Mesendoderm (in vitro differentiated cells): ENCODE measurements at regions not wholly inside any gene's neighbourhood (a gene's known extent, or its start where the extent isn't known, plus 50 kb on each side); places are given as distances from the start of the nearest gene placed in this dataset.

ENCODE experiments used
- DNase-seq: peaks from one replicate; pipeline ENCODE4 v3.0.0; 2013
- H2AK5ac ChIP-seq: 2 replicates; pipeline ENCODE4 v1.6.1; 2013; ENCODE audit warnings: low read length, inconsistent platforms
- H2BK120ac ChIP-seq: 2 replicates; pipeline ENCODE4 v1.6.1; 2013; ENCODE audit warnings: low read depth, mild to moderate bottlenecking, low read length, moderate library complexity, mixed read lengths
- H2BK15ac ChIP-seq: replicated peaks from 2 replicates; pipeline ENCODE4 v1.6.1; 2013; ENCODE audit warnings: low read depth, mild to moderate bottlenecking, moderate library complexity
- H2BK5ac ChIP-seq: 2 replicates; pipeline ENCODE4 v1.6.1; 2013; ENCODE audit warnings: low read length, inconsistent platforms
- H3K18ac ChIP-seq: 2 replicates; pipeline ENCODE4 v1.6.1; 2013; ENCODE audit warnings: mild to moderate bottlenecking, low read length, mixed read lengths
- H3K23ac ChIP-seq: one replicate; pipeline ENCODE4 v1.6.1; 2013; ENCODE audit warnings: low read length
- H3K27ac ChIP-seq: 2 replicates; pipeline ENCODE4 v1.5.1; 2013; ENCODE audit warnings: low read depth, mild to moderate bottlenecking, inconsistent platforms, low read length, moderate library complexity
- H3K27me3 ChIP-seq: 2 replicates; pipeline ENCODE4 v1.6.1; 2013; ENCODE audit warnings: low read length, control low read depth, mild to moderate bottlenecking, inconsistent platforms; ENCODE audit not compliant: insufficient read depth, poor library complexity
- H3K36me3 ChIP-seq: 2 replicates; pipeline ENCODE4 v1.6.1; 2013; ENCODE audit warnings: low read length, inconsistent platforms; ENCODE audit not compliant: control insufficient read depth, insufficient read depth
- H3K4ac ChIP-seq: one replicate; pipeline ENCODE4 v1.6.1; 2013; ENCODE audit warnings: low read depth, mild to moderate bottlenecking, low read length, moderate library complexity
- H3K4me1 ChIP-seq: 2 replicates; pipeline ENCODE4 v1.6.1; 2013; ENCODE audit warnings: low read depth, low read length, inconsistent platforms; ENCODE audit not compliant: control insufficient read depth
- H3K4me2 ChIP-seq: 2 replicates; pipeline ENCODE4 v1.6.1; 2013; ENCODE audit warnings: low read length
- H3K4me3 ChIP-seq: 2 replicates; pipeline ENCODE4 v1.5.1; 2013; ENCODE audit warnings: mild to moderate bottlenecking, low read length
- H3K56ac ChIP-seq: one replicate; pipeline ENCODE4 v1.6.1; 2013; ENCODE audit warnings: low read length
- H3K79me1 ChIP-seq: 2 replicates; pipeline ENCODE4 v1.6.1; 2013; ENCODE audit warnings: low read length, inconsistent platforms
- H3K79me2 ChIP-seq: 2 replicates; pipeline ENCODE4 v1.6.1; 2013; ENCODE audit warnings: mild to moderate bottlenecking, low read length; ENCODE audit not compliant: control insufficient read depth, insufficient read depth
- H3K9ac ChIP-seq: 2 replicates; pipeline ENCODE4 v1.6.1; 2013; ENCODE audit warnings: low read length, inconsistent platforms
- H4K5ac ChIP-seq: one replicate; pipeline ENCODE4 v1.6.1; 2013; ENCODE audit warnings: low read length
- H4K8ac ChIP-seq: one replicate; pipeline ENCODE4 v1.6.1; 2013; ENCODE audit warnings: low read depth, mild to moderate bottlenecking, control low read depth, low read length, moderate library complexity
- WGBS: extraction: QIAGEN DNeasy Blood & Tissue Kit; methylation state at CpG from one replicate; pipeline ENCODE4 v1.1.7; 2013; ENCODE audit warnings: low lambda C conversion rate, missing lambda C conversion rate; ENCODE audit not compliant: insufficient coverage; ENCODE audit errors: extremely low coverage; 5-methylcytosine and 5-hydroxymethylcytosine counted together

- Histone ChIP-seq H2BK15ac (no peak overlapping the region), H3K79me1 (no peaks in the 10 kb centered on the region), H3K56ac (no peak overlapping the region), H4K8ac (no peak overlapping the region), H2AK5ac (no peak overlapping the region), H3K36me3 (no peaks in the 10 kb centered on the region), H2BK120ac (no peak overlapping the region), H3K27me3 (no peaks in the 10 kb centered on the region), H3K4me1 (no peaks in the 10 kb centered on the region), H3K79me2 (no peaks in the 10 kb centered on the region), H3K4ac (no peak overlapping the region), H3K4me3 (no peak overlapping the region), H4K5ac (no peak overlapping the region), H3K18ac (no peak overlapping the region), H3K23ac (no peak overlapping the region), H3K4me2 (no peak overlapping the region), H2BK5ac (no peak overlapping the region), H3K27ac (no peak overlapping the region), H3K9ac (no peak overlapping the region)
- DNase-seq, result no peak
Measured at GRCh38 chr9:102032614-102033013, 294.2 kb upstream of the GRIN3A start.

DNA sequence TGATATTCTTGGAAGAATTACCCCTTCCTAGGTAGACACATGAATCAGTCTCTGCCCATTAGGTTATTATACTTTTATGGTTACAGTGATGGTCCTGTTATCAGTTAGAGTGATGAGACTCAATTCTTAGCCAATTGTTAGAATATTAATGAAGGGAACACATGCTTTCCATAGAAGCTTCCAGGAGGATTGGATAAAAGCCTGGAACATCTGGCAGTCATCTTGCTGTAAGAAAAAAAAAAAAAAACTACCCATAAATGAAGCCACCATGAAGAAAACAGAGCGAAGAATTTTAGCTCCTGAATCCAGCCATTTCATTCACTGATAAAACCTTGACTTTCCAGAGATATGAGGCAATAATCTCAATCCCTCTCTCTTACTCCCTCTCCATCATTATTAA lies 262.5 kb upstream of the GRIN3A start:
- no peak overlapping the region for H2BK5ac ChIP-seq
- no peak overlapping the region for H3K4me2 ChIP-seq
- no peaks in the 10 kb centered on the region for H3K79me1 ChIP-seq
- H2BK120ac ChIP-seq, result no peak overlapping the region
- no peaks in the 10 kb centered on the region for H3K79me2 ChIP-seq
- no peaks in the 10 kb centered on the region for H3K36me3 ChIP-seq
- no peak overlapping the region for H3K27ac ChIP-seq
- no peak for DNase-seq
- no peaks in the 10 kb centered on the region for H3K27me3 ChIP-seq
- no peak overlapping the region for H3K56ac ChIP-seq
- H3K18ac ChIP-seq, result no peak overlapping the region
- H3K23ac ChIP-seq, result no peak overlapping the region
- no CpG with 5 or more reads among the region's 1 CpG for WGBS
- no peak overlapping the region for H2BK15ac ChIP-seq
- H3K4me3 ChIP-seq, result no peak overlapping the region
- no peak overlapping the region for H4K8ac ChIP-seq
- no peak overlapping the region for H4K5ac ChIP-seq
- H2AK5ac ChIP-seq, result no peak overlapping the region
- H3K4ac ChIP-seq, result no peak overlapping the region
- no peak overlapping the region for H3K9ac ChIP-seq
- H3K4me1 ChIP-seq, result no peaks in the 10 kb centered on the region

DNA sequence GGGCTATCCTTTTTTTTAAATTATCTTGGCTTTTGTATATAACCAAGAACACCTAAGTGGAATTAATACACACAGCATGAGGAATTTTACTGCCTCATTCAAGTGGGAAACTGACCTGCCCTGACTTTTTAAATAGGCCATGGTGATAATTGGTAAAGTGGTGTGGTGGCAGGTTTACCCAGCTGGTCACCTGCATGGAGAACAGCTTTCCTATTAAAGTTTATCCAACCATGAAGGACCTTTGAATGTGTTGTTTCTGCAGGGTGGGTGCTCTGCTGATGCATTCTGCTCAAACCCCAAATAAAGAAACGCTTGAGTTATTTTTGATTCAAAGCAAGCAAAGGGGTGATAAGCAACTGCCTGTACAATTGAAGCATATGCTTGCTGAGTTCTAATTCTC lies 261.0 kb upstream of the GRIN3A start:
- H4K5ac ChIP-seq, result no peak overlapping the region
- no peak overlapping the region for H3K4ac ChIP-seq
- no peak overlapping the region for H2BK5ac ChIP-seq
- H3K56ac ChIP-seq, result no peak overlapping the region
- no peak overlapping the region for H3K27ac ChIP-seq
- no CpG with 5 or more reads among the region's 1 CpG for WGBS
- H2BK120ac ChIP-seq, result no peak overlapping the region
- no peak for DNase-seq
- H3K18ac ChIP-seq, result no peak overlapping the region
- H3K4me2 ChIP-seq, result no peak overlapping the region
- no peaks in the 10 kb centered on the region for H3K36me3 ChIP-seq
- H4K8ac ChIP-seq, result no peak overlapping the region
- no peaks in the 10 kb centered on the region for H3K4me1 ChIP-seq
- no peak overlapping the region for H3K23ac ChIP-seq
- no peak overlapping the region for H2BK15ac ChIP-seq
- H2AK5ac ChIP-seq, result no peak overlapping the region
- no peaks in the 10 kb centered on the region for H3K27me3 ChIP-seq
- H3K79me1 ChIP-seq, result no peaks in the 10 kb centered on the region
- no peak overlapping the region for H3K4me3 ChIP-seq
- no peak overlapping the region for H3K9ac ChIP-seq
- no peaks in the 10 kb centered on the region for H3K79me2 ChIP-seq

GRCh38 chr9:101995231-101995630 lies 256.8 kb upstream of the GRIN3A start:
- no peak overlapping the region for H3K56ac ChIP-seq
- H3K9ac ChIP-seq, result no peak overlapping the region
- H3K23ac ChIP-seq, result no peak overlapping the region
- no peak overlapping the region for H2BK5ac ChIP-seq
- no peaks in the 10 kb centered on the region for H3K79me1 ChIP-seq
- WGBS, result no CpG with 5 or more reads among the region's 5 CpGs
- H3K18ac ChIP-seq, result no peak overlapping the region
- H2AK5ac ChIP-seq, result no peak overlapping the region
- no peak overlapping the region for H3K4me3 ChIP-seq
- no peak for DNase-seq
- H3K27ac ChIP-seq, result no peak overlapping the region
- H3K4me2 ChIP-seq, result no peak overlapping the region
- no peak overlapping the region for H2BK120ac ChIP-seq
- H2BK15ac ChIP-seq, result no peak overlapping the region
- H4K8ac ChIP-seq, result no peak overlapping the region
- H3K4me1 ChIP-seq, result no peaks in the 10 kb centered on the region
- H3K4ac ChIP-seq, result no peak overlapping the region
- no peak overlapping the region for H4K5ac ChIP-seq
- H3K36me3 ChIP-seq, result no peaks in the 10 kb centered on the region
- H3K79me2 ChIP-seq, result no peaks in the 10 kb centered on the region
- H3K27me3 ChIP-seq, result no peaks in the 10 kb centered on the region

DNA sequence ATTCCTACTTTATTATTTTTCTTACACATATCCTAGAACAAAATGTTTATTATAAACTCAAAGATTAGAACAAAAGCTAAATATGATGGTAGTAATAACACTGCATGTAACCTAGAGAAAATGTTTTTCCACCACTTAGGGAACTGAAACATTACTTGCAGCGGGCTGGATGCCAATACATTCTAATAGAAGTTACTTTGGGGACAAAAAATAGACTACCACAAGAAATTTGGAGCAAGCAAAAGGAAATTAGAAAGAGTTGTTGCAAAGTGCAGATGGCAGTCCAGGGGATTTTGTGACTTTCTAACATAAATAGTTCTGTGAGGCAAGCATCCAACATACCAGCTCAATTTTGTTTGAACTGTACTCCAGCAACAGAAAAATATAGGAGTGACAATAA lies 255.3 kb upstream of the GRIN3A start:
- H4K5ac ChIP-seq, result no peak overlapping the region
- DNase-seq, result no peak
- H3K18ac ChIP-seq, result no peak overlapping the region
- no peak overlapping the region for H2BK5ac ChIP-seq
- WGBS, result no CpG with 5 or more reads among the region's 1 CpG
- H3K23ac ChIP-seq, result no peak overlapping the region
- H4K8ac ChIP-seq, result no peak overlapping the region
- no peak overlapping the region for H3K4me3 ChIP-seq
- H2BK15ac ChIP-seq, result no peak overlapping the region
- no peaks in the 10 kb centered on the region for H3K79me2 ChIP-seq
- H2AK5ac ChIP-seq, result no peak overlapping the region
- no peak overlapping the region for H2BK120ac ChIP-seq
- no peaks in the 10 kb centered on the region for H3K4me1 ChIP-seq
- H3K4ac ChIP-seq, result no peak overlapping the region
- no peaks in the 10 kb centered on the region for H3K36me3 ChIP-seq
- no peaks in the 10 kb centered on the region for H3K79me1 ChIP-seq
- no peaks in the 10 kb centered on the region for H3K27me3 ChIP-seq
- no peak overlapping the region for H3K4me2 ChIP-seq
- H3K27ac ChIP-seq, result no peak overlapping the region
- H3K56ac ChIP-seq, result no peak overlapping the region
- no peak overlapping the region for H3K9ac ChIP-seq

- Histone ChIP-seq H3K4me3 (no peak overlapping the region), H2BK120ac (no peak overlapping the region), H2BK15ac (no peak overlapping the region), H3K4me2 (no peak overlapping the region), H3K27ac (no peak overlapping the region), H3K18ac (no peak overlapping the region), H3K23ac (no peak overlapping the region), H4K8ac (no peak overlapping the region), H3K4ac (no peak overlapping the region), H4K5ac (no peak overlapping the region), H3K36me3 (no peaks in the 10 kb centered on the region), H3K79me2 (no peaks in the 10 kb centered on the region), H2AK5ac (no peak overlapping the region), H3K56ac (no peak overlapping the region), H3K9ac (no peak overlapping the region), H3K79me1 (no peaks in the 10 kb centered on the region), H3K27me3 (no peaks in the 10 kb centered on the region), H3K4me1 (no peaks in the 10 kb centered on the region), H2BK5ac (no peak overlapping the region)
- DNase-seq, result no peak
Measured at GRCh38 chr9:101991926-101992325, 253.5 kb upstream of the GRIN3A start.
